K562 (cell line): ENCODE measurements at regions not wholly inside any gene's neighbourhood (a gene's known extent, or its start where the extent isn't known, plus 50 kb on each side); places are given as distances from the start of the nearest gene placed in this dataset.

Source experiments
- ATAC-seq: fragments of 200-7000 bp; cut with Tn5 transposase; 3 replicates; pipeline ENCODE4 v1.9.1; 2020; ENCODE audit warnings: moderate library complexity
- BruUV-seq: library from RNA; stranded (reverse); fragments of 400-500 nt; replicated peaks from 2 replicates; lab custom pipeline; 2021; lab: Mats Ljungman, UMichigan
- CTCF ChIA-PET: fragments of 300-600 bp; formaldehyde crosslinking; extraction: SDS; loops from one replicate; lab custom pipeline; 2021; ENCODE audit warnings: low intra/inter-chr PET ratio; lab: Yijun Ruan, JAX
- POLR2A ChIA-PET: fragments of 300-600, 350-650 bp; sonication (Branson Sonifier 250); formaldehyde crosslinking; extraction: SDS; loops from one replicate; lab custom pipeline; 2021; ENCODE audit warnings: antibody characterized with exemption, inconsistent platforms; lab: Yijun Ruan, JAX
- DNase-seq, 4 experiments: peaks; one replicate each; pipeline versions ENCODE4 v3.0.0 to v3.0.0-alpha.2; 2011 to 2018; ENCODE audit warnings: low spot score in 3 of 4, mixed read lengths in 3 of 4; ENCODE audit errors: extremely low read depth in 1 of 4
- FAIRE-seq: peaks from 2 replicates; lab custom pipeline; 2011; peaks lifted over from hg19 to GRCh38; lab: Jason Lieb, UNC
- H2AFZ ChIP-seq: 2 replicates; pipeline ENCODE4 v1.6.0; 2011; ENCODE audit warnings: low read depth, low read length, control low read depth, inconsistent platforms
- H3K27ac ChIP-seq: fragments of 200-600 bp; 3 replicates; pipeline ENCODE4 v1.8.0; 2011; ENCODE audit warnings: low read depth, mild to moderate bottlenecking, control low read depth, inconsistent platforms, low read length, moderate library complexity, mixed read lengths; ENCODE audit errors: extremely low read depth
- H3K27me3 ChIP-seq, 2 experiments: fragments of 300-600 bp in 1 of 2; 2 replicates in 1 of 2; 3 replicates in 1 of 2; pipeline versions ENCODE4 v1.6.0 to v1.8.0; 2011; ENCODE audit warnings: inconsistent platforms in 2 of 2, low read length in 2 of 2, mild to moderate bottlenecking in 1 of 2, mixed read lengths in 1 of 2, moderate library complexity in 1 of 2; ENCODE audit not compliant: control insufficient read depth in 2 of 2, insufficient read depth in 2 of 2
- H3K36me3 ChIP-seq: fragments of 300-600 bp; 3 replicates; pipeline ENCODE4 v1.8.0; 2011; ENCODE audit warnings: mild to moderate bottlenecking, low read length, inconsistent platforms; ENCODE audit not compliant: control insufficient read depth, insufficient read depth
- H3K4me1 ChIP-seq, 2 experiments: fragments of 200-600 bp in 1 of 2; replicated peaks in 1 of 2; 2 replicates in 1 of 2; 3 replicates in 1 of 2; pipeline versions ENCODE4 v1.5.1 to v1.8.0; 2011; ENCODE audit warnings: inconsistent platforms in 2 of 2, low read length in 2 of 2, mild to moderate bottlenecking in 1 of 2, mixed read lengths in 1 of 2, moderate library complexity in 1 of 2; ENCODE audit not compliant: control insufficient read depth in 2 of 2, insufficient read depth in 2 of 2
- H3K4me2 ChIP-seq: 2 replicates; pipeline ENCODE4 v1.6.1; 2011; ENCODE audit warnings: low read length, control low read depth, inconsistent platforms, mixed read lengths; ENCODE audit not compliant: insufficient read depth
- H3K4me3 ChIP-seq: fragments of 200-600 bp; sonication (generic), shearing (Covaris generic); 2 replicates; pipeline ENCODE4 v1.5.1; 2016; ENCODE audit warnings: control low read depth, inconsistent platforms
- H3K79me2 ChIP-seq: fragments of 200-600 bp; 3 replicates; pipeline ENCODE4 v1.8.0; 2011; ENCODE audit warnings: low read length, inconsistent platforms; ENCODE audit not compliant: control insufficient read depth, insufficient read depth
- H3K9ac ChIP-seq, 2 experiments: 2 replicates each; pipeline versions ENCODE4 v1.6.0 to v1.6.1; 2011; ENCODE audit warnings: low read depth in 2 of 2, low read length in 2 of 2, control low read depth in 1 of 2, inconsistent platforms in 1 of 2, mild to moderate bottlenecking in 1 of 2, mixed read lengths in 1 of 2; ENCODE audit not compliant: insufficient read depth in 1 of 2
- H3K9me1 ChIP-seq: one replicate; pipeline ENCODE4 v1.6.0; 2011; ENCODE audit warnings: inconsistent platforms, mild to moderate bottlenecking, low read length, moderate library complexity; ENCODE audit not compliant: control insufficient read depth, insufficient read depth
- H3K9me3 ChIP-seq: replicated peaks from 2 replicates; pipeline ENCODE4 v1.5.1; 2011; ENCODE audit warnings: low read depth, low read length, inconsistent platforms; ENCODE audit not compliant: control insufficient read depth, insufficient read depth
- H4K20me1 ChIP-seq: replicated peaks from 2 replicates; pipeline ENCODE4 v1.6.1; 2011; ENCODE audit warnings: low read length, inconsistent platforms, mixed read lengths; ENCODE audit not compliant: control insufficient read depth, insufficient read depth
- DACH1 ChIP-seq: fragments of 450-650 bp; IDR thresholded peaks from 2 replicates; pipeline ENCODE4 v1.6.1; 2018; ENCODE audit not compliant: partially characterized antibody
- FOXP1 ChIP-seq: sonication (generic); formaldehyde crosslinking; IDR thresholded peaks from 2 replicates; pipeline ENCODE4 v1.8.0; 2022; ENCODE audit warnings: mild to moderate bottlenecking, missing genetic modification reagents
- HLTF ChIP-seq: fragments of 450-650 bp; IDR thresholded peaks from 2 replicates; pipeline ENCODE4 v1.6.1; 2016
- PURB ChIP-seq: sonication (generic); formaldehyde crosslinking; IDR thresholded peaks from 2 replicates; pipeline ENCODE4 v1.9.0; 2021; ENCODE audit warnings: low read depth, mild to moderate bottlenecking, missing genetic modification reagents
- TAF7 ChIP-seq: fragments of 450-650 bp; IDR thresholded peaks from 2 replicates; pipeline ENCODE4 v1.6.1; 2016; ENCODE audit warnings: missing genetic modification characterization, missing compliant biosample characterization
- ZFX ChIP-seq: sonication (generic); formaldehyde crosslinking; IDR thresholded peaks from 2 replicates; pipeline ENCODE4 v1.8.0; 2022; ENCODE audit warnings: mild to moderate bottlenecking, missing genetic modification reagents, moderate library complexity
- ZKSCAN1 ChIP-seq: fragments of 150-350 bp; IDR thresholded peaks from 2 replicates; pipeline ENCODE4 v1.6.1; 2016; ENCODE audit warnings: low read depth, low read length
- ZNF146 ChIP-seq: IDR thresholded peaks from one replicate; pipeline ENCODE4 v1.6.1; 2018; ENCODE audit warnings: missing compliant biosample characterization; ENCODE audit not compliant: unreplicated experiment
- ZNF274 ChIP-seq: IDR thresholded peaks from 2 replicates; pipeline ENCODE4 v1.6.1; 2011; ENCODE audit warnings: low read depth, mild to moderate bottlenecking, low read length, moderate library complexity, borderline replicate concordance
- ZNF785 ChIP-seq: fragments of 250-450 bp; sonication (Bioruptor Pico); IDR thresholded peaks from 2 replicates; pipeline ENCODE4 v1.4.0; 2020; ENCODE audit warnings: mild to moderate bottlenecking
- WGBS: fragments of 100-300 bp; shearing (Covaris generic); methylation state at CpG from one replicate; pipeline ENCODE4 v1.1.6; 2016; ENCODE audit warnings: low coverage, mixed read lengths; ENCODE audit not compliant: insufficient coverage; ENCODE audit errors: missing lambda C conversion rate; 5-methylcytosine and 5-hydroxymethylcytosine counted together
- in situ Hi-C: fragments of 300-500 bp; cut with MboI; formaldehyde crosslinking; loops from 4 replicates; pipeline ENCODE4 v1.15.0; 2018; ENCODE audit warnings: inconsistent platforms, mixed read lengths
- intact Hi-C: fragments of 100-400 bp; cut with micrococcal nuclease; formaldehyde crosslinking; loops from 2 replicates; pipeline ENCODE4 v1.14.2; 2022
- TF ChIP-seq, protein P1 (sequence below): fragments of 450-650 bp; IDR thresholded peaks from 2 replicates; pipeline ENCODE4 v1.6.1; 2016; ENCODE audit warnings: low read depth, mild to moderate bottlenecking, moderate library complexity
- TF ChIP-seq, protein P2 (sequence below): sonication (generic); formaldehyde crosslinking; IDR thresholded peaks from 2 replicates; pipeline ENCODE4 v1.9.0; 2022; ENCODE audit warnings: mild to moderate bottlenecking, missing genetic modification reagents
- TF ChIP-seq, protein P3 (sequence below): fragments of 250-450 bp; sonication (Bioruptor Pico); IDR thresholded peaks from 2 replicates; pipeline ENCODE4 v1.5.1; 2021; ENCODE audit warnings: mild to moderate bottlenecking

DNA sequence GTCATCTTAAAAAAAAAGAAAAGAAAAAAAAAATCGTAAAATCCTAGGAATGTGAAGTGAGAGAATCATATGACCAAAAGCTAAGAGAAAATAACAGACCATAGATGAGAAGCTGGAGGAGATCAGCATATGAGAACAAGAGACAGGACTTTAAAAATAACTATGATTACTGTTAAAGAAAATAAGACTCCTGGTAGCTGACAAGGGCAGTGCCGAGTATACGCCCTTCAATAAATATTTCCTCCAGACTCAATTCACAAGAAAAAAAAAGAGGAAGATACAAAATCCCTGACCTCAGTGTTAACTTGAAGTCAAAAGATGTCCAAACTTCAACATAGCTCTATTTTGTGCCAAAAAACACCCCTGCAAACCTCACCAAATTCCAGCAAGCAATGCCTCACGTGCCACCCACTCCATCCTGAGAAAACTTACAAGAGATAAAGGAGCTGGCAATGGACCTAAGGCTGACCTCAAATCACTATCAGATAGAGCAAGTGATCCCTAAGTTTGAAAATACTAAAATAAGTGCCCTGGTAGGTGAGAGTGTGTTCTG is 817.2 kb downstream of the SOCS6 start:
- DNase-seq (no peak), FAIRE-seq (no peak), ATAC-seq (no peak)
- ChIA-PET POLR2A (no interaction called here), CTCF (no interaction called here)
- Histone ChIP-seq H3K9ac (no peak overlapping the region), H3K9me3 (no peaks in the 10 kb centered on the region), H3K4me2 (no peak overlapping the region), H3K27me3 (no peaks in the 10 kb centered on the region), H3K9me1 (no peaks in the 10 kb centered on the region), H4K20me1 (no peaks in the 10 kb centered on the region), H3K27ac (no peak overlapping the region), H3K36me3 (no peaks in the 10 kb centered on the region), H3K79me2 (no peaks in the 10 kb centered on the region), H3K4me3 (no peak overlapping the region), H3K4me1 (no peaks in the 10 kb centered on the region), H2AFZ (no peak overlapping the region)
- WGBS = 0% methylated on average over 3 of the region's 4 CpGs
- BruUV-seq = no TSS peak
- intact Hi-C loops = no loop called here
- TF ChIP-seq HLTF (no peak), ZKSCAN1 (no peak), FOXP1 (CRISPR knock-in tag) (no peak), ZFX (CRISPR knock-in tag) (no peak), TAF7 (tag) (no peak), ZNF785 (no peak), ZNF146 (no peak), DACH1 (no peak), ZNF274 (no peak), PURB (CRISPR knock-in tag) (no peak)
- TF ChIP-seq, protein P1, sequence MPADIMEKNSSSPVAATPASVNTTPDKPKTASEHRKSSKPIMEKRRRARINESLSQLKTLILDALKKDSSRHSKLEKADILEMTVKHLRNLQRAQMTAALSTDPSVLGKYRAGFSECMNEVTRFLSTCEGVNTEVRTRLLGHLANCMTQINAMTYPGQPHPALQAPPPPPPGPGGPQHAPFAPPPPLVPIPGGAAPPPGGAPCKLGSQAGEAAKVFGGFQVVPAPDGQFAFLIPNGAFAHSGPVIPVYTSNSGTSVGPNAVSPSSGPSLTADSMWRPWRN = no peak
- TF ChIP-seq, protein P2, sequence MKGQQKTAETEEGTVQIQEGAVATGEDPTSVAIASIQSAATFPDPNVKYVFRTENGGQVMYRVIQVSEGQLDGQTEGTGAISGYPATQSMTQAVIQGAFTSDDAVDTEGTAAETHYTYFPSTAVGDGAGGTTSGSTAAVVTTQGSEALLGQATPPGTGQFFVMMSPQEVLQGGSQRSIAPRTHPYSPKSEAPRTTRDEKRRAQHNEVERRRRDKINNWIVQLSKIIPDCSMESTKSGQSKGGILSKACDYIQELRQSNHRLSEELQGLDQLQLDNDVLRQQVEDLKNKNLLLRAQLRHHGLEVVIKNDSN (CRISPR knock-in tag) = no peak
- TF ChIP-seq, protein P3, sequence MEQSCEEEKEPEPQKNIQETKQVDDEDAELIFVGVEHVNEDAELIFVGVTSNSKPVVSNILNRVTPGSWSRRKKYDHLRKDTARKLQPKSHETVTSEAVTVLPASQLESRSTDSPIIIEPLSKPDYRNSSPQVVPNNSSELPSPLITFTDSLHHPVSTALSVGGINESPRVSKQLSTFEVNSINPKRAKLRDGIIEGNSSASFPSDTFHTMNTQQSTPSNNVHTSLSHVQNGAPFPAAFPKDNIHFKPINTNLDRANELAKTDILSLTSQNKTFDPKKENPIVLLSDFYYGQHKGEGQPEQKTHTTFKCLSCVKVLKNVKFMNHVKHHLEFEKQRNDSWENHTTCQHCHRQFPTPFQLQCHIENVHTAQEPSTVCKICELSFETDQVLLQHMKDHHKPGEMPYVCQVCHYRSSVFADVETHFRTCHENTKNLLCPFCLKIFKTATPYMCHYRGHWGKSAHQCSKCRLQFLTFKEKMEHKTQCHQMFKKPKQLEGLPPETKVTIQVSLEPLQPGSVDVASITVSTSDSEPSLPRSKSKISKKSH (CRISPR knock-in tag) = no peak
- in situ Hi-C loops = no loop called here
